HG02623 (cell line): ENCODE measurements at regions not wholly inside any gene's neighbourhood (a gene's known extent, or its start where the extent isn't known, plus 50 kb on each side); places are given as distances from the start of the nearest gene placed in this dataset.

Experiments used
- ATAC-seq: cut with Tn5 transposase; IDR thresholded peaks from one replicate; pipeline ENCODE4 v1.9.1; 2021; ENCODE audit warnings: moderate library complexity; ENCODE audit not compliant: unreplicated experiment

DNA sequence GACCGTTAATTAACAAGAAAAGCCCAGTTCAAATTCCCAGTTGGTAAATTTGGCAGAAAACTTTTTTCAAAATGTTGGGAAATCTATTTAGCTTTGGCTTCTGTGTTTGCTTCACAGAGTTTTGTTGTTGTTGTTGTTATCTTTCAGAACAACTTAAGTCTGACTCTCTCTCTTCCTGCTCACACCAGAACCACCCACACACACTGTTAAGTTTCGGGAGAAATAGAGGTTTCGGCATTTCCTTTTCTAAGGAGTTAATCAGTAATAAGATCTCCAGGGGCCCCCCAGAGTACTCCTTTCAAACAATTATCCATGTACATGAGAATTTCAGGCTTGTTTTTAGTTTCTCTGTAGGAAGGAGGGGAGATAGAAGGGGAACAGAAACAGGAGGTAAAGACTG, 106.2 kb upstream of the PTCHD1 start:
- no peak for ATAC-seq

DNA sequence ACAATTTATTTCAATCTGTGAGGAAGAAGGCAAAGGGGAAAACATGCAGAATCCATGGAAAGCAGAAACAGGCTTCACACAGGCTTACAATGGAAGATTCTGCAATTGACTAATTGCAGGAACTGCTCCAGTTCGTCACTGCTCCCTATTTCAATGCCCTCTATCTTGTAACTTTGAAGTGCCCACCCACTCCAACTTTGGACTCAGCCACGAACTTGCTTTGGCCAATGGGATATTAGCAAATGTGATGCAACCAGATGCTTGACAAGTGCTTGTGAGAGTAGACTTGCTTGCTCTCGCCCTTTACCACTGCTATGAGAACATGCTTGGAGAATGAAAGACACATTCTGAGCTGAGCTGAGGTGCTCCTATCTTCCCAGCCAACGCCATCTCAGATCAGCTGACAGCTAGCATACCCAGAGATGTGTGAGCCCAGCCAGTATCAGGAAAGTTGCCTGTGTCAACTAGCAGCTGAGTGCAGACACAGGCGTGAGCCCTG, 105.7 kb upstream of the PTCHD1 start:
- no peak for ATAC-seq

DNA sequence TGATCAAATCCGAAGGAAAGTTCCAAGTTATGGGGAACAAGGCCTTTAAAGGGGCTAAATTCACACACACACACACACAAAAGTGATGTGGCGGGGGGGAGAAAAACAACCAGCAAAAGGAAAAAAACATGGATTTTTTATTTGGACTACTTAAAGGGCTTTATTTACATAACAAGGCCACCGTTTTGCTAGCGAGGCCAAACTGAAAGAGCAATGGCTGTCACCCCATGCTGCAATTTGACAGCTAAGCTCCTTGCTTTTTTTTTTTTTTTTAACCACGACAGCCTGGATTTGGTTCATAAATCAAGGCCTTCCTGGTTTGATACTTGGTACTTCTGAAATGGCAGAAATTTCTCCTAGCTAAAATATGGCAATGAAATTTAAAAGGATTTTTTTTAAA, 99.6 kb upstream of the PTCHD1 start:
- ATAC-seq = no peak

DNA sequence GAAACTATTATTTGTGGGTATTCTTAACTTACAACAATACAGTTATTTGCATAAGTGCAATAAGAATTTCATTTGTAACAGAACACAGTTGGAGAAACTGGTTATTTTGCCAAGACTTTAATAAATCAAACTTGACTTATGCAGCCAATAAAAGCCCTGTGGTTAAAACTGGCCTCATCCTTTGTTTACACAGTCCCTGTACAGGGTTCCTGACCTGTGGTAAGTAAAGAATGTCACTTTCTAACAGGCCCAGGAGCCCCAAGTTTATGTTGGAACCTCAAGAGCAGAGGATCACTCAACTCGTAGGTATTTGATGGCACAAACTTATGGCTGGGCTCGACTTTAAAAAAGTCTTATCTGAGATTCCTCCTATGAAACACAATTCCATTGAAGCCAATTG, 88.6 kb upstream of the PTCHD1 start:
- ATAC-seq = no peak

DNA sequence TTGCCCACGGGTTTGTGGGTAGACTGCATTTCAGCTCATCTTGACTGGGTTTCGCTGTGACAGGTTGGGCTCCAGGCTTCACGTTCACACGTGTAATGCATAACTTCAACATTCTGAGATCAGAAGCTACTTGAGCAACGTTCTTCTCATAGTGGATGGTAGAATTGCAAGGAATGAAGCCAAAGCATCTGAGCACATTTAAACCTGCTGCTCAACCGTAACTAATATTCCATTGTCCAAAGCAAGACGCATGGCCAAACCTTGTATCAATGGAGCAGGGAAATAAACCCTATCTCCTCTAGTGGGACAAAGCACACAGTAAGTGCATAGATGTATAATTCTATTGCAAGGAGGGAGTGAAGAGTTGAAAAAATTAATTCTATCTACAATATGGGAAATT, 86.5 kb upstream of the PTCHD1 start:
- no peak for ATAC-seq

DNA sequence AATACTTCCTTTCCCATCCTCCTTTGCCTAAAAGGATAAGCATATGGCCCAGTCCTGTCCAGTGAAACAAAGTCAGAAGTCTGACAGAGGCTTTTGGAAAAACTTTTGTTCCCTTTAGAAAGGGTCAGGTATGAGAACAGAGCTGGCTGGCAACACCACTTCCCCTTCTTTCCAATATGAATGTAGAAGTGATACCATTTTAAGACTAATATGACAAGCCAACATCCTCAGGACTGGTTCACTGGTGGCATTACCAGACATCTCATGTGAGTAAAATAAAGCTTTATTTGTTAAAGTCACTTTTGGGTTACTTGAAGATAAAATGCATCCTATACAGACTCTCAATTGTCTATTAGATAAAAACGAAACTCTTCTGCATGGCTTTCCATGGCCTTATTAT, 83.6 kb upstream of the PTCHD1 start:
- ATAC-seq = no peak

DNA sequence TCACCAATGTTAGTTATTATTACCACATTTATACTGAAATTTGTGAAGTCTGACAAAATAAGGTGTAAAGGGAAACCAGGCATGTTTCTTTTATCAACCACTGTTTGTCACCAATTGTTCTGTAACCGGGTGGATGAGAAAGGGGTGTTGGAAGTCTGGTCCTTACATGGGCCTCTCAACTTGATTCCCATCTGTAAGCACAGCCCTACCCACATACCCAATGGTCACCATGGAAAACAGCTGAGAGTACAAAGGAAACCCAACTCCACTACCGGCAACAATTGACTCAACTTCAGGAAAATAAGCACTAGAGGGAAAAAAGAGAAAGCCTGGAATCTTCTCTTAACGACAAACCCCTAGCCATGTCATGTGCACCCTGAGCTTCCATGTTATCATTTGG, 70.8 kb upstream of the PTCHD1 start:
- ATAC-seq = no peak

DNA sequence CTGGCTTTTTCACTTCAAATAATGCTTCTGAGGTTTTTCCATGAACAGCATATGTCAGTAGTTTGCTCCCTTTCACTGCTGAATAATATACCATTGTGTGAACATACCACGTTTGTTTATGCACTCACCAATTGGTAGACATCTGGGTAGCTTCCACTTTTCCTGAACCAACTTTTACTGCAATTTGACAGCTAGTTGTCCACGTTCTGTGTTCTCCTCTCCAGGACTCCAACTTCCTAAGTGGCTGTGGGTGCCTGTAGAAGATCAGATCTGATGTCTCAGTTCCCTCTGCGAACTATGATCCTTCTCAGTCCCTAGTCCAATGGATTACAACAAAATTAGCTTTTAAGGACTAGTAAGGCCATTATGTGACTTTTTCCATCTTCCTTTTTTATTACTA, 64.7 kb upstream of the PTCHD1 start:
- ATAC-seq = no peak

DNA sequence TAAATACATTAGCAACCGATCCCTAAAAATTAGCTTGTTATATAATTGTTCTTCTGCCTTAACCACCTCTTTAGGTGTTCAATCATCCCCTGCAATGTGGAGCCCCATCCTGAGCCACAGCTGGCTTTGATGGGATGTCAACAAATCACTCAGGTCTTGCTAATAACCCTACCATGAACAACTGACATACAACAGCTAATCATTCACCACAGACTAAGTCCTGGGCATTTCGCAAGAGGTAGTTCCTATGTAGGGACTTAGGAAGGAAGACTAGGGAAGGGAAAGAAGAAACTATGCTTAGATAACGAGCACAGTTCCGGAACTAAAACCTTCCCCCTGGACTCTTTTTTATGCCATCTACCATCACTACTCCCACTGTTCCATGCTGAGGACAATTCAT, 63.6 kb upstream of the PTCHD1 start:
- no peak for ATAC-seq

DNA sequence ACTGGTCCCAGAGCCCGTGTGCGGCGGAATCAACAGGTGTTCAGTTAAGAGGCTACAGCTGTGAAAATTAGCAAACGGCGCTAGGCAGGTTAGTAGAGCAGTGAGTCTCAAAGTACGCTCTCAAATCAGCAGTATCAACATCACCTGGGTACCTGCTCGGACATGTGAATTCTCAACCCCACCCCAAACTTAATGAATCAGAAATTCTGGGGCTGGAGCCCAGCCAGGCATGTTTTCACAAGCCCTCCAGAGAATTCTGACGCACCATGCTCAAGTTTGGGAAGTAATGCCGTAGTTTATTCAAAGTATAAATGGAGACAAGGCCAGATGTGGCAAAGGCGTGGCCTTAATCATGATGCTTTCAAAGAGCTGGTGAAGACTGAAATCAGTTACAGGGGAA, 58.2 kb upstream of the PTCHD1 start:
- no peak for ATAC-seq
